ENCODE measurements at regions not wholly inside any gene's neighbourhood (a gene's known extent, or its start where the extent isn't known, plus 50 kb on each side); places are given as distances from the start of the nearest gene placed in this dataset.

DNA sequence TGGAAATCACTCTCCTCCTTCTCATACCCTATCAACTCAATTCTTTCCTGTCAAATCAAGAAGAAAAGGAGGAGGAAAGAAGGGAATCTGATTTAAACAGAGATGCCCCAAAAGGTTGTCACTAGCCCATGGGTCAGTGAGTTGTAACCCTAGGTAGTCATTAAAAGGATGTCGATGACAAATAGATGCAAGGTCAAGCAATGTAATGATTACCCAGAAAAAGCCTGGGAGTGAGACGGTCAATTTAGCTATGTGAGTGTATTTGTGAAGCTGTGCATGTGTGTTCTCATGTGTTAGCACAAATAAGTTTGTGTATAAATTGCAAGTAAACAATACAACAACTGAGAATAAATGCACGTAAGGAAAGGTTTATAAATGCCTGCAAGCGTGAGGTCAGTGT, 190.5 kb upstream of the PMFBP1 start:
- TF ChIP-seq, protein P1, sequence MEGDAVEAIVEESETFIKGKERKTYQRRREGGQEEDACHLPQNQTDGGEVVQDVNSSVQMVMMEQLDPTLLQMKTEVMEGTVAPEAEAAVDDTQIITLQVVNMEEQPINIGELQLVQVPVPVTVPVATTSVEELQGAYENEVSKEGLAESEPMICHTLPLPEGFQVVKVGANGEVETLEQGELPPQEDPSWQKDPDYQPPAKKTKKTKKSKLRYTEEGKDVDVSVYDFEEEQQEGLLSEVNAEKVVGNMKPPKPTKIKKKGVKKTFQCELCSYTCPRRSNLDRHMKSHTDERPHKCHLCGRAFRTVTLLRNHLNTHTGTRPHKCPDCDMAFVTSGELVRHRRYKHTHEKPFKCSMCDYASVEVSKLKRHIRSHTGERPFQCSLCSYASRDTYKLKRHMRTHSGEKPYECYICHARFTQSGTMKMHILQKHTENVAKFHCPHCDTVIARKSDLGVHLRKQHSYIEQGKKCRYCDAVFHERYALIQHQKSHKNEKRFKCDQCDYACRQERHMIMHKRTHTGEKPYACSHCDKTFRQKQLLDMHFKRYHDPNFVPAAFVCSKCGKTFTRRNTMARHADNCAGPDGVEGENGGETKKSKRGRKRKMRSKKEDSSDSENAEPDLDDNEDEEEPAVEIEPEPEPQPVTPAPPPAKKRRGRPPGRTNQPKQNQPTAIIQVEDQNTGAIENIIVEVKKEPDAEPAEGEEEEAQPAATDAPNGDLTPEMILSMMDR (IDR thresholded peaks at IDR 0.05; ENCODE audit: poor library complexity), result no peak
- no peak for TF ChIP-seq EZH2phosphoT487 (IDR thresholded peaks at IDR 0.05; ENCODE audit: low read depth, severe bottlenecking, unreplicated experiment)
- TF ChIP-seq EZH2 (IDR thresholded peaks at IDR 0.05; ENCODE audit: borderline replicate concordance), result no peak

Data from hepatocyte (in vitro differentiated cells).